ENCODE measurements at regions not wholly inside any gene's neighbourhood (a gene's known extent, or its start where the extent isn't known, plus 50 kb on each side); places are given as distances from the start of the nearest gene placed in this dataset.

GRCh38 chr5:42953041-42953440, 87.1 kb downstream of the ANXA2R start:
- TF ChIP-seq CTCF (IDR thresholded peaks at IDR 0.05; ENCODE audit: insufficient read depth, low read depth, low read length) (no peak), EZH2 (IDR thresholded peaks at IDR 0.05; ENCODE audit: insufficient read depth, low read length) (no peak)
